ENCODE measurements at regions not wholly inside any gene's neighbourhood (a gene's known extent, or its start where the extent isn't known, plus 50 kb on each side); places are given as distances from the start of the nearest gene placed in this dataset.
A peak's percentile ranks its signal among the peaks of the same experiment; 100 is the strongest.

GRCh38 chr12:126601184-126602170, 1536.2 kb downstream of the AACS start:
- TF ChIP-seq ZFX (IDR thresholded peaks at IDR 0.05; ENCODE audit: borderline replicate concordance) (no peak), CTCF (IDR thresholded peaks at IDR 0.05) (no peak)
- no peak overlapping the region for H3K27ac ChIP-seq

- TF ChIP-seq CTCF (IDR thresholded peaks at IDR 0.05), result no peak
- TF ChIP-seq ZFX (IDR thresholded peaks at IDR 0.05; ENCODE audit: borderline replicate concordance), result no peak
- no peak overlapping the region for H3K27ac ChIP-seq
Observed at GRCh38 chr12:126602612-126603011, 1537.4 kb downstream of the AACS start.

GRCh38 chr12:126607157-126607556, 1541.9 kb downstream of the AACS start:
- TF ChIP-seq CTCF (IDR thresholded peaks at IDR 0.05), result no peak
- no peak for TF ChIP-seq ZFX (IDR thresholded peaks at IDR 0.05; ENCODE audit: borderline replicate concordance)
- H3K27ac ChIP-seq, result no peak overlapping the region

GRCh38 chr12:126607867-126608266, 1542.6 kb downstream of the AACS start:
- H3K27ac ChIP-seq, result no peak overlapping the region
- TF ChIP-seq CTCF (IDR thresholded peaks at IDR 0.05) (no peak), ZFX (IDR thresholded peaks at IDR 0.05; ENCODE audit: borderline replicate concordance) (no peak)

- TF ChIP-seq ZFX (IDR thresholded peaks at IDR 0.05; ENCODE audit: borderline replicate concordance), result no peak
- TF ChIP-seq CTCF (IDR thresholded peaks at IDR 0.05), result no peak
- H3K27ac ChIP-seq, result no peak overlapping the region
Observed at GRCh38 chr12:126608607-126609175, 1543.5 kb downstream of the AACS start.

- H3K27ac ChIP-seq, result no peak overlapping the region
- TF ChIP-seq ZFX (IDR thresholded peaks at IDR 0.05; ENCODE audit: borderline replicate concordance), result no peak
- no peak for TF ChIP-seq CTCF (IDR thresholded peaks at IDR 0.05)
Observed at GRCh38 chr12:126616441-126616840, 1551.2 kb downstream of the AACS start.

- no peak overlapping the region for H3K27ac ChIP-seq
- TF ChIP-seq ZFX (IDR thresholded peaks at IDR 0.05; ENCODE audit: borderline replicate concordance) (no peak), CTCF (IDR thresholded peaks at IDR 0.05) (peak; percentile 86)
Observed at GRCh38 chr12:126617312-126617711, 1552.1 kb downstream of the AACS start.
